RWPE2 (cell line): ENCODE measurements at regions not wholly inside any gene's neighbourhood (a gene's known extent, or its start where the extent isn't known, plus 50 kb on each side); places are given as distances from the start of the nearest gene placed in this dataset.
"Not testable (repeated sequence)": the region's sequence is repeated elsewhere in the genome, so short reads cannot be mapped to it uniquely, and the experiment has no call there.

ENCODE experiments used
- ATAC-seq: fragments of 200-7000 bp; cut with Tn5 transposase; 3 replicates; pipeline ENCODE4 v1.9.1; 2021; ENCODE audit warnings: low read depth
- DNase-seq: peaks from one replicate; pipeline ENCODE4 v3.0.0-alpha.2; 2020; ENCODE audit warnings: low spot score
- H3K27ac ChIP-seq: fragments of 450-650 bp; 2 replicates; pipeline ENCODE4 v1.5.1; 2017; ENCODE audit warnings: mild to moderate bottlenecking; ENCODE audit not compliant: poor library complexity, severe bottlenecking
- H3K27me3 ChIP-seq: fragments of 250-450 bp; sonication (Bioruptor Pico); 2 replicates; pipeline ENCODE4 v1.5.1; 2021; ENCODE audit warnings: mild to moderate bottlenecking, moderate library complexity; ENCODE audit not compliant: insufficient read depth, poor library complexity, severe bottlenecking
- H3K36me3 ChIP-seq: fragments of 250-450 bp; sonication (Bioruptor Pico); 2 replicates; pipeline ENCODE4 v1.5.1; 2020; ENCODE audit warnings: low read depth, mild to moderate bottlenecking, moderate library complexity
- H3K4me1 ChIP-seq: fragments of 250-450 bp; sonication (Bioruptor Pico); 2 replicates; pipeline ENCODE4 v1.5.1; 2021; ENCODE audit warnings: mild to moderate bottlenecking, moderate library complexity; ENCODE audit not compliant: insufficient read depth, poor library complexity, severe bottlenecking
- H3K4me3 ChIP-seq: fragments of 250-450 bp; sonication (Bioruptor Pico); 2 replicates; pipeline ENCODE4 v1.5.1; 2021; ENCODE audit warnings: mild to moderate bottlenecking, moderate library complexity; ENCODE audit not compliant: severe bottlenecking
- H3K9me3 ChIP-seq: fragments of 250-450 bp; sonication (Bioruptor Pico); 2 replicates; pipeline ENCODE4 v1.5.1; 2021; ENCODE audit warnings: mild to moderate bottlenecking, moderate library complexity; ENCODE audit not compliant: severe bottlenecking
- CTCF ChIP-seq: fragments of 450-650 bp; IDR thresholded peaks from one replicate; pipeline ENCODE4 v1.5.1; 2017; ENCODE audit warnings: mild to moderate bottlenecking, moderate library complexity; ENCODE audit not compliant: poor library complexity, severe bottlenecking

- Histone ChIP-seq H3K9me3 (no peaks in the 10 kb centered on the region), H3K4me1 (no peaks in the 10 kb centered on the region), H3K27ac (no peak overlapping the region), H3K4me3 (no peak overlapping the region), H3K27me3 (no peaks in the 10 kb centered on the region), H3K36me3 (no peaks in the 10 kb centered on the region)
- ATAC-seq (no peak), DNase-seq (no peak)
- TF ChIP-seq CTCF: no peak
These were observed 186.2 kb downstream of the CYP26B1 start for GRCh38 chr2:71961289-71962027.

- no peak for DNase-seq
- Histone ChIP-seq H3K4me1 (no peaks in the 10 kb centered on the region), H3K27me3 (no peaks in the 10 kb centered on the region), H3K9me3 (peaks cover 3% of the 10 kb centered on the region), H3K4me3 (no peak overlapping the region), H3K27ac (no peak overlapping the region), H3K36me3 (no peaks in the 10 kb centered on the region)
- ATAC-seq: no peak
- TF ChIP-seq CTCF: no peak
These were observed 188.2 kb downstream of the CYP26B1 start for GRCh38 chr2:71959494-71959893.

- H3K4me3 ChIP-seq, ATAC-seq, DNase-seq, H3K27ac ChIP-seq, H3K36me3 ChIP-seq, H3K9me3 ChIP-seq, H3K27me3 ChIP-seq, H3K4me1 ChIP-seq: not testable (repeated sequence)
These were observed 189.2 kb downstream of the CYP26B1 start for GRCh38 chr2:71958426-71958825.

GRCh38 chr2:71952572-71953188 is 195.0 kb downstream of the CYP26B1 start:
- H3K9me3 ChIP-seq: peaks cover 3% of the 10 kb centered on the region
- H3K27me3 ChIP-seq: no peaks in the 10 kb centered on the region
- TF ChIP-seq CTCF: no peak
- DNase-seq: no peak
- H3K27ac ChIP-seq: no peak overlapping the region
- no peaks in the 10 kb centered on the region for H3K36me3 ChIP-seq
- ATAC-seq: peak; percentile 68
- peaks cover 23% of the 10 kb centered on the region for H3K4me1 ChIP-seq
- H3K4me3 ChIP-seq: no peak overlapping the region

GRCh38 chr2:71951718-71952404 is 195.8 kb downstream of the CYP26B1 start:
- ATAC-seq (no peak), DNase-seq (no peak)
- TF ChIP-seq CTCF: no peak
- peaks cover 23% of the 10 kb centered on the region for H3K4me1 ChIP-seq
- no peak overlapping the region for H3K27ac ChIP-seq
- no peaks in the 10 kb centered on the region for H3K36me3 ChIP-seq
- H3K9me3 ChIP-seq: peaks cover 3% of the 10 kb centered on the region
- no peak overlapping the region for H3K4me3 ChIP-seq
- H3K27me3 ChIP-seq: no peaks in the 10 kb centered on the region
